HG02588 (cell line): ENCODE measurements at regions not wholly inside any gene's neighbourhood (a gene's known extent, or its start where the extent isn't known, plus 50 kb on each side); places are given as distances from the start of the nearest gene placed in this dataset.

Source experiments
- ATAC-seq: cut with Tn5 transposase; IDR thresholded peaks from one replicate; pipeline ENCODE4 v1.9.1; 2021; ENCODE audit warnings: mild to moderate bottlenecking, moderate library complexity; ENCODE audit not compliant: unreplicated experiment

DNA sequence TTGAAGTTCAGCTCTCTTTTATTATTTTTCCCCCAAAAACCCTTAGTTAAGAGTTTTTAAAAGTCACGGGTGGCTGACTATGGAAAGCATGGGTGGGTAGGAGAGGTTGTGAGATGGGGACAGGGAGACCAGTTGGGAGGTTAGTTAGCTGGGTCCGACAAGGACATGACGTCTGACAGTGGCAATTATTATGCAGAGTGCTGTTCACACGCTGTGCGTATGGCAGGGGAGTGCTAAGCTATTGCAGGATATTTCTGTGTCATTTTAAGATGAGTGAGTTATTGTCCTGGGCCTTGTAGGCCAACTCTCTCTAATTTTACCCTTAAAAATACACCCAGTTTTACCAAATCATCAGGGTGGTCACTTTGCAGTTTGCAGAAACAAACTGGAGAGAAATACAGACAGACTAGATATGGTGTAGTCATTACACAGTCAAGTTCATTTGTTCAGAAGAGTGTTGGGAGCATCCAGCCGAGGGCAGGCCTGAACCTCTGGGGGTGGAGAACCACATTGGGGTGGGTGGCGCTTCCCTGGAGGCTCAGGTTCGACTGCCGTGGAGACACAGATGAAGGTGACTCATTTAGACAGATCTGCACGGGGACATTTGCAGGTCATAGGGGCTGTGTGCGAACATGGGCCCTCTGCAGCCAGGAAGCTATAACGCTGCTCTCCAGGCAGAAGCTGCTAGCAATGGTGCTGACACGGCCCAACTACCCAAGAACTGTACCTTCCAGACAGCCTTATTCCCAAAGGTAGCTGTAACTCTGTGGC is 307.6 kb downstream of the QKI start:
- ATAC-seq: no peak

DNA sequence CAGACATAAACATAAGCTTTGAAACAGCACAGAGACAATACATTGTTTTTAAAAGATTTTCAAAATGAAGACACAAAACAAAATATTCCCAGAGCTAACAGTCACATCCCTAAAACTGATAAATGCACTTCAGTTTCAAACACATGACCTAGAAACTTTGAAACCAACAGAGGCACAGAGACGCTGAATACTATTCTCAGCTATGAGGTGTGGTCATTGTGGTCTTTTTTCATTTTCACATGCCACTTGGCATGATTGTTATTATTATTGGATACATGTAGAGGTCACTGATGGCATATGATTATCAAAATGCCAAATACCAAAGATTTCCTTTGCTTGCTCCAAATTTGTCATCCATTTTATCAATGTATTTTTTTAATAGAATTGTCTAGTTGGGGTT is 306.9 kb downstream of the QKI start:
- ATAC-seq: no peak

- no peak for ATAC-seq
Observed at GRCh38 chr6:163720460-163721235, 306.1 kb downstream of the QKI start.

GRCh38 chr6:163720005-163720404 is 305.5 kb downstream of the QKI start:
- ATAC-seq: no peak

DNA sequence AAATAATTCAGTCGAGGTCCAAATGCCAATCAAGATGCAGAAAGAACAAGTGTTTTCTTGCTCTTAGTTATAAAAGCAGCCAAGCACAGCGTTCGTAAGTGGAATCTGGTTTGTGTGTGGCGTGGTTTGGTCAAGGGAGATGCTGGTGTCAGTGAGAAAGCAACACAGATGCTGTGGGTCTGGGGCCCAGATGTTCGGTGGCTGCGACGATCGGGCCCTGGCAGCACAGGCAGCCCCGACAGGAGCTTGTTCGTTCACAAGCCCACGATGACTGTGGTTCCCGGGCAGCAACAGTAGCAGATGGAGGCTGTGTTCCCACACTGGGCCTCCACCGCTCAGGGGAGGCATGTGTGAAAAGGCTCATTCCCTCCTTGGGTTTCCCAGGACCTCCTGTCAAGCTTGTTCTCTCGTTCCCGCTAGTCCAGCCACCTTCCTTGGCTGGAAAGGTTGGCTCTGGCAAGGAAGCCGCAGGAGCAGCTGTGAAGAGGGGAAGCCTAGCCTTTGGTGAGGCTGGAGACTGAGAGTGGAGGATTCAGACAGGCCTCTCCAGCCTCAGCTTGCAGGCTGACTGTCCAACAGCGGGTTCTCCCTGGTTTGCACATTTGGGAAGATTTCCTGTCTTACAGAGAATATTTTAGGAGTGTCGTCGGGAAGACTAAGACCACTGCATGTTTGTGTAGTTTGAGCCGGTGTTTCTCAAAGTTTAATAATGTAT is 304.7 kb downstream of the QKI start:
- ATAC-seq: no peak

GRCh38 chr6:163718537-163718936 is 304.0 kb downstream of the QKI start:
- ATAC-seq: no peak

GRCh38 chr6:163717106-163717764 is 302.7 kb downstream of the QKI start:
- no peak for ATAC-seq

GRCh38 chr6:163716690-163717089 is 302.2 kb downstream of the QKI start:
- ATAC-seq: no peak

DNA sequence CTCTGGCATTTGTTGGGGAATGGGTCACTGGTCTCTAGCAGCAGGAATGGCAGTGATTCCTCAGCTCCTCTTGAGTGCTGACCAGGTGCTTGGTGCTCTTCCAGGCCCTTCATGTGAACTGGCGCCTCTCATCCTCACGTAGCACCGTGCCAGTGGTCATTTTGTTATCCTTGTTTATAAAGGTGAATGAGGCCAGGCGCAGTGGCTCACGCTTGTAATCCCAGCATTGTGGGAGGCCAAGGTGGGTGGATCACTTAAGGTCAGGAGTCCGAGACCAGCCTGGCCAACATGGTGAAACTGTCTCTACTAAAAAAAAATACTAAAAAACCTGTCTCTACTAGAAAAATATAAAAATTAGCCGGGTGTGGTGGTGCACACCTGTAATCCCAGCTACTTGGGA is 301.3 kb downstream of the QKI start:
- ATAC-seq: no peak

DNA sequence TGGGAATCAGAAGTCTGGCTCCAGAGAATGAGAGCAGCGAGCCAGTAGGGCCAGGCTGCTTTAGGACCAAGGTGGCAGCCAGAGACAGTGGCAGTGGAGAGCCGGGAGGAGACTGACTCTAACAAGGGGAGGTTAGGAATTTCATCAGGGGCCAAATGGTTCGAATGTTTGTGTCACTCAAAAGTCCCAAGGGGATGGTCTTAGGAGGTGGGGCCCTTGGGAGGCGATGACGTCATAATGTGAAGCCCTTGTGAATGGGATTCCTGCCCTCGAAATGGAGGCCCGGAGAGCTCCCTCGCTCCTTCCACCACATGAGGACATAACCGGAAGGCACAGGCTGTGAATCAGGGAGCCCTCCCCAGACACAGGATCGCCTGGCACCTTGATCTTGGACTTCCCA is 299.7 kb downstream of the QKI start:
- ATAC-seq: no peak

DNA sequence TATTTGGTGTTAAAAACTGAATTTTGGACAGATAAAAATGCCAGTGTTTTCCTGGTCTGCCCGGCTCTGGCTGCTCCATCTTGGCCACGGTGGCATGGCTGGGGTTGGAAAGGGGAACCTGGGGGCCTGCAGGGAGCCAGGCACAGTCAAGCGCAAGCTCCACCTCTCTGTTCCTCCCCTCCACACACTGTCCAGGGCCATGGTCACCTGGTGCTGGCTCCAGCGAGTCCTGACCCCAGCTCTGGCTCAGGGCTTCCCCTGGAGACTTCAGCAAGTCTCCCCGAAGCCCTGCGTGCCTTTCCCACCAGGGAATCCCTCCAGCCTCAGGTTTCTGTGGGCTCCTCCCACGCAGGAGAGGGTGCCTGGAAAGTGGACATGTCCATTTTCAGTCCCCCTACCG is 298.5 kb downstream of the QKI start:
- ATAC-seq: no peak

GRCh38 chr6:163712566-163712961 is 298.0 kb downstream of the QKI start:
- ATAC-seq: no peak

DNA sequence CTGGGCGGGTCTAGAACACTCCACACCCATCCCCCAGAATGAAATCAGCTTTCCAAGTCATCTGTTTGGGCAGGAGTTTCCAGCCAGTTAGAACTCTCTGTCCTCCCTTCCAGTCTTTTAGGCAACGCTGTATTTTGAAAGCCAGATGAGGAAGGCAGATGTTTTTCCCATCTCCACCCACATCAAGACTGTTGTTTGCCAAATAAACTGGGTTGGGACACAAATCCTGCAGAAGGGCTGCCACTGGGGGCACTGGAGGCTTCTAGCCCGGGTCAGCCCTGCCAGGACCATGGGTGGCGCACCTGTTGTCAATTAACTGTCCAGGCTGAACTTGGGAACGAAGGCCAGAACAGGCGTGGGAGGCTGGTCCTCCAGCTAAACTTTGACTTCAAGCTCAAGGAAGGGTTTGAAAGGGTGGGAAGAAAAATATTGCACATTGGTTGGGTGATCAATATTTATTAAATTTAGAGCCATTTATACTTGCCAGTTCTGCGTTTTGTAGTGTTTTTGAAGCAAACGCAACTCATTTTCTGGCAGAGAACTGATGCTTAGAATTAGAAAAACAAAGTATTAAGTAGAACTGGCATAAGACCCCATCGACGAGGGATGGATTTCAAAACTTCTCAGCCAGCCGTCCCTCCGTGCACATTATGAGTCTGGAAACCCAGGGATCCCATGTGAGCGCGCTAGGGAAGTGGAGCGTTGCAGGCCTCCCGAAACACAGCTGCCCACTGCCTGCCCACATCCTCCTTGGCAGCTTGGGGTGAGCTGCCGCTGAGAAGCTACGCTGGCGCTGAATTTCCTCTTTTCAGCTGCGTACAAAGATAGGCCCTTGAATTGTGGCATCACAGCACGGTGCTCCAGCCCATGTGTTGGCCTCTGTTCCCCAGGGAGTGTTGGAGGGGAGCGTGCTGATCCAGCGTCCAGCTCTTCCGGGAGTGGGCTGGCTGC is 297.4 kb downstream of the QKI start:
- ATAC-seq: peak; percentile 48

- ATAC-seq: no peak
Observed at GRCh38 chr6:163710532-163711470, 296.3 kb downstream of the QKI start.

GRCh38 chr6:163709693-163710092 is 295.2 kb downstream of the QKI start:
- ATAC-seq: no peak

GRCh38 chr6:163709255-163709654 is 294.7 kb downstream of the QKI start:
- no peak for ATAC-seq

GRCh38 chr6:163708466-163708865 is 293.9 kb downstream of the QKI start:
- peak; percentile 48 for ATAC-seq

DNA sequence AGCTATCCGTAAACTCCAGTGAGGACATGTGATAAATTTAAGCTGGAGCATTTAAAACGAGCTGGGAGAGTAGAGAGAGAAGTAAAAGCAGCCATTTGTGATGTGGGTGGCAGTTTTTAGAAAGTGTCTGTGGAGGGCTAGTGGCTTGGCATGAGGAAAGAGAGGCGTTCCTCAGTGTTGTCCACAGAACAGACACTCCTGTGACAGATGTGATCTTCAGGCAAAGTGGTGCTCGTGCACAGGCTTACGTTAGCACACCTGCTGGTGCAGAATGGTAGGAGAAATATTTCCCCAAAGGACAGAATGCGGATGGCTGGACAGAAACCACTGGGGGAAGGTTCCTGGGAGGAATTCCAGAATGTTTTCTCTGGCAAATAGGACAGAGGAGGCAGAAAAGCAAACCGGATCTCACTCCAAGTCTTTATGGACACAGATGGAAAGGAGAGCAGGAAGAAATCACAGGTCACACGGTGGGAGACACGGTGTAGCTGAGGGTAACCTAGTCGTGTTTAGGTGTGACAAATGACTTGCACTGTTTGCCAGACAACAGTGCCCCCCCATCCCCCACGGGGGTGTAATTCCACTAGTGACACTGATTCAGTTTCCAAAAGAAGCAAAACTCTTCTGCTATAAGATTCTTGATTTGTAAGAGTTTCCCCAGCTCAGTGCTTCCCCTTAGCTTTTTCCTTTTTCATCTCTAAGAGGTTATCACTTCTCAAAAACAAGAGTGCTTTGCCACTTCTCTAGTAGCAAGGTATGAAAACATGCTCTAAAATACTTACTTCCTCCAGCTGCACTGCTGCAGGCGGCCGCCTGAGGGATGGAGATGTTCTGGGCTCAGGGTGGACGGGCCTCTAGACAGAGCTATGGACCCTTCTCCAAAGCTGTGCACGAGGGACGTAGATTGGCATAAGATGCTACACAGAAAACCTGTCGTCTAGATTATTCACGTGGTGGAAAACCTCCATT is 293.2 kb downstream of the QKI start:
- ATAC-seq: peak; percentile 43
